IgD-negative memory B cell (primary cell): ENCODE measurements at regions not wholly inside any gene's neighbourhood (a gene's known extent, or its start where the extent isn't known, plus 50 kb on each side); places are given as distances from the start of the nearest gene placed in this dataset.

Source experiments
- H3K27ac Mint-ChIP-seq, 3 donors: one replicate each; pipeline ENCODE4 v1.8.0; 2020 to 2022; ENCODE audit warnings: mild to moderate bottlenecking in 3 of 3, mixed read lengths in 3 of 3, moderate library complexity in 1 of 3
- H3K27me3 Mint-ChIP-seq: one replicate; pipeline ENCODE4 v1.8.0; 2021; ENCODE audit warnings: mixed read lengths
- H3K36me3 Mint-ChIP-seq: one replicate; pipeline ENCODE4 v1.8.0; 2020; ENCODE audit warnings: mild to moderate bottlenecking, mixed read lengths
- H3K4me1 Mint-ChIP-seq, 3 donors: one replicate each; pipeline ENCODE4 v1.8.0; 2020 to 2022; ENCODE audit warnings: mixed read lengths in 3 of 3, mild to moderate bottlenecking in 1 of 3
- H3K4me3 Mint-ChIP-seq, 4 donors: one replicate each; pipeline ENCODE4 v1.8.0; 2020 to 2022; ENCODE audit warnings: mild to moderate bottlenecking in 4 of 4, mixed read lengths in 4 of 4, moderate library complexity in 3 of 4
- H3K9me3 Mint-ChIP-seq, 3 donors: one replicate each; pipeline ENCODE4 v1.8.0; 2020 to 2021; ENCODE audit warnings: mixed read lengths in 3 of 3, mild to moderate bottlenecking in 1 of 3

GRCh38 chr2:174697255-174697654 is 67.0 kb downstream of the CHRNA1 start:
- Mint-ChIP-seq H3K27ac (no peak overlapping the region), H3K9me3 (no peaks in the 10 kb centered on the region), H3K4me3 (no peak overlapping the region), H3K4me1 (peaks cover 0 to 2% (median 0%) of the 10 kb centered on the region in 3 donors), H3K36me3 (no peaks in the 10 kb centered on the region), H3K27me3 (peaks cover 2% of the 10 kb centered on the region)

DNA sequence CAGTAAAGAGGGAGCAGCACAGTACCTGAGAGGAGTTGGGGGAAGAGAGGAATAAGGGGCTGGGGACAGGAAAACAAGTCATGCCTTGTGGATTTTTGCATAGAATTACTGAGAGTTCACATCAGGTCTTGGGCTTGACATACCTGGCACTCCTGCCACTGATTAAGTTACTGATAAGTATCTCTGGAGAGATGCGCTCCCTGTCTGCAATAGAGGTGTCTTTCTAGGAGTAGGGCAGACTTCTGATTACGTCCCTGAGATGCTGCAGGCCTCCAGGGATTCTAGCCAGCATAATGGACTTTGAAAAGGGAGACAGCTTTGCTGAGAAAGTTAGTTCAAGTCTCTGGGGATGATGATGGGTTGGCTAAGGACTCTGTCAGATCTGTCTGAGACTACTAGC is 69.4 kb downstream of the CHRNA1 start:
- no peak overlapping the region for H3K4me3 Mint-ChIP-seq
- no peak overlapping the region for H3K27ac Mint-ChIP-seq
- H3K4me1 Mint-ChIP-seq, result peaks cover 0 to 2% (median 0%) of the 10 kb centered on the region in 3 donors
- H3K36me3 Mint-ChIP-seq, result peaks cover 2% of the 10 kb centered on the region
- no peaks in the 10 kb centered on the region for H3K9me3 Mint-ChIP-seq
- peaks cover 4% of the 10 kb centered on the region for H3K27me3 Mint-ChIP-seq

- Mint-ChIP-seq H3K36me3 (peaks cover 2% of the 10 kb centered on the region), H3K4me1 (peaks cover 0 to 2% (median 0%) of the 10 kb centered on the region in 3 donors), H3K27ac (no peak overlapping the region), H3K27me3 (peaks cover 5% of the 10 kb centered on the region), H3K4me3 (peak overlapping the region in 1 of 4 donors; percentile 2), H3K9me3 (no peaks in the 10 kb centered on the region)
Measured at GRCh38 chr2:174694196-174694878, 69.9 kb downstream of the CHRNA1 start.

GRCh38 chr2:174693344-174693743 is 70.9 kb downstream of the CHRNA1 start:
- Mint-ChIP-seq H3K4me3 (no peak overlapping the region), H3K27ac (no peak overlapping the region), H3K9me3 (no peaks in the 10 kb centered on the region), H3K27me3 (peaks cover 9% of the 10 kb centered on the region), H3K4me1 (peaks cover 0 to 2% (median under 1%) of the 10 kb centered on the region in 3 donors), H3K36me3 (peaks cover 2% of the 10 kb centered on the region)

DNA sequence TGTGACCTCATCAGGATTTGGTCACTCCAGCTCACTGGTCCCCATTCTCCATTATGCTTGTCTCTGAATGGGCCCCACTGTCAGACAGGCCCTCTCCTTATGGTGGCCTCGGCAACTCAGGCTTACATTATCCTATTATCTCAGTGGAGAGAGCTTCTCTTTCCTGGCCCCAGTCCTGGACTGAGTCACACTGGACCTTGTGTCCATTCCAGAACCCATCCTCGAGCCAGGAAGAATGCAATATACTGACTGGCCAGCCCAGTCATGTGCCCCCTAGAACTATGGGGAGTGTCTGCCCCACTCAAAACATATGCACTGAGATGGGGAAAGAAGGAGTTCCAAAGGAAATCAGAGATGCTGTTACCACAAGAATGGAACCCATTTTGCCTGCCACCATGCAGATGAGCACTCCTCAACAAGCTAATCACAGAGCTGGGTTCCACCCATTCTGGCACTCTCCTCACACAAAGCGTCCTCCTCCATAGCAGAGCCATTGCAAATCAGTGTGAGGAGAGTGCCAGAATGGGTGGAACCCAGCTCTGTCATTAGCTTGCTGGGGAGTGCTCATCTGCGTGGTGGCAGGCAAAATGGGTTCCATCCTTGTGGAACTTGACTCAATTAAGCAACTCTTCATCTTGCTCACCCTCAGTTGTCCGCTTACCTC is 71.9 kb downstream of the CHRNA1 start:
- H3K9me3 Mint-ChIP-seq, result no peaks in the 10 kb centered on the region
- peaks cover 2% of the 10 kb centered on the region for H3K36me3 Mint-ChIP-seq
- no peak overlapping the region for H3K27ac Mint-ChIP-seq
- H3K27me3 Mint-ChIP-seq, result peaks cover 9% of the 10 kb centered on the region
- H3K4me3 Mint-ChIP-seq, result no peak overlapping the region
- peaks cover 5 to 7% (median 6%) of the 10 kb centered on the region in 3 donors for H3K4me1 Mint-ChIP-seq

DNA sequence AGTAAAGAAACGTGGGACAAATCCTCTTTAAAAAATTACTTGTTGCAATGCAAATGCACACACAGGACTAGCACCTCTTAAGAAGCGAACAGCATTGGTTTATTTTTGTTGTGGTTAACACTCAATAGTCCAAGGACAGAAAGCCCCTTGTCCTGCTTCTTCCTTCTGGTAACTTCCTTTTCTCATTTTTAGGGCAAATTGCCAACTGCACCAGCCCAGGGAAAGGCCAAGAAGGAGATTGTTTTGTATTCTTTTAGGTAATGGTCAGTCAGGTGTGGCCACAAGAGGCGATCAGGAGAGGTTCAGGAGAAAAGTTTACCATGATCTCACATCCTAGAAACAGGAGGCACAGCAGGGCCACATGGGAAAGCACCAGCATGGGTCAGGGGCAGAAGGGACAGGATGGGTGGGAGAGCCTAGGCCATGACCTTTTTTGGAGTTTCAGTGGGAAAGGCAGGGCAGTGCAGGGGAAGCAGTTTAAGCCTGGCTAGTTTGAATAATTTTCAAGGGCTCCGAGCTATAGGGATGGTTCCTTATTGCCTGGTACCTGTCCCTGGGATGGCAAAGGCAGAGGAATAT is 73.0 kb downstream of the CHRNA1 start:
- H3K4me1 Mint-ChIP-seq, result peaks cover 3 to 7% (median 6%) of the 10 kb centered on the region in 3 donors
- H3K9me3 Mint-ChIP-seq, result no peaks in the 10 kb centered on the region
- H3K27ac Mint-ChIP-seq, result peak overlapping the region in 1 of 3 donors; percentile 79
- peaks cover 6% of the 10 kb centered on the region for H3K27me3 Mint-ChIP-seq
- peaks cover 2% of the 10 kb centered on the region for H3K36me3 Mint-ChIP-seq
- H3K4me3 Mint-ChIP-seq, result no peak overlapping the region

DNA sequence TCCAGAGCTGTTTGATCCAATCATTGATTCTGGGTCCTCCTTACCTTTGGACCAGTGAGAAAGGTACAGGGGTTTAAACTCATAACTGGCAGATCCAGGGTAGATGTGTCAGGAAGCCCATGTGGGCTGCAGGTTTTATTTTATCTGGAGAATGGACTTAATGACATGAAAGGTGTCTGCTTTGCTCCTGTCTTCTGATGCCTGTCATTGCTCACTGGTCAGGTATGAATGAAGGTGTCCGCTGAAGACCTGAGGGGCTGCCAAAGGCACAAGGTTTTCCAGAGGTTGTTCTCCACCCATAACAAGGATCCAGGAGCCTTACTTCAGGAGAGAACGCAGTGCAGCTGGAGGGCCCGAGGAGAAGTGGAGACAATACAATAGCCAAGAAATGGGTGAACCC is 74.2 kb downstream of the CHRNA1 start:
- Mint-ChIP-seq H3K4me1 (peaks cover 3 to 7% (median 6%) of the 10 kb centered on the region in 3 donors), H3K36me3 (peaks cover 2% of the 10 kb centered on the region), H3K9me3 (no peaks in the 10 kb centered on the region), H3K27ac (no peak overlapping the region), H3K27me3 (peaks cover 6% of the 10 kb centered on the region), H3K4me3 (no peak overlapping the region)

- no peak overlapping the region for H3K27ac Mint-ChIP-seq
- peaks cover 2% of the 10 kb centered on the region for H3K36me3 Mint-ChIP-seq
- peaks cover 6% of the 10 kb centered on the region for H3K27me3 Mint-ChIP-seq
- H3K4me3 Mint-ChIP-seq, result peak overlapping the region in 1 of 4 donors; percentile 54
- H3K4me1 Mint-ChIP-seq, result peaks cover 8 to 13% (median 10%) of the 10 kb centered on the region in 3 donors
- H3K9me3 Mint-ChIP-seq, result no peaks in the 10 kb centered on the region
Measured at GRCh38 chr2:174688079-174688478, 76.2 kb downstream of the CHRNA1 start.

GRCh38 chr2:174686430-174686829 is 77.8 kb downstream of the CHRNA1 start:
- Mint-ChIP-seq H3K36me3 (peaks cover 2% of the 10 kb centered on the region), H3K27me3 (peaks cover 6% of the 10 kb centered on the region), H3K4me3 (no peak overlapping the region), H3K9me3 (no peaks in the 10 kb centered on the region), H3K27ac (peak overlapping the region in 1 of 3 donors; percentile 4), H3K4me1 (peaks cover 8 to 13% (median 10%) of the 10 kb centered on the region in 3 donors)

GRCh38 chr2:174683392-174683759 is 80.9 kb downstream of the CHRNA1 start:
- H3K4me3 Mint-ChIP-seq, result peak overlapping the region; percentile 91 to 98 (median 94)
- H3K27ac Mint-ChIP-seq, result peak overlapping the region; percentile 60 to 93 (median 90)
- no peaks in the 10 kb centered on the region for H3K27me3 Mint-ChIP-seq
- H3K36me3 Mint-ChIP-seq, result no peaks in the 10 kb centered on the region
- H3K9me3 Mint-ChIP-seq, result no peaks in the 10 kb centered on the region
- peaks cover 10 to 16% (median 12%) of the 10 kb centered on the region in 3 donors for H3K4me1 Mint-ChIP-seq

GRCh38 chr2:174682578-174683391 is 81.5 kb downstream of the CHRNA1 start:
- H3K27me3 Mint-ChIP-seq, result no peaks in the 10 kb centered on the region
- H3K9me3 Mint-ChIP-seq, result no peaks in the 10 kb centered on the region
- H3K4me1 Mint-ChIP-seq, result peaks cover 6 to 13% (median 6%) of the 10 kb centered on the region in 3 donors
- H3K4me3 Mint-ChIP-seq, result peak overlapping the region; percentile 91 to 98 (median 94)
- no peaks in the 10 kb centered on the region for H3K36me3 Mint-ChIP-seq
- peak overlapping the region; percentile 60 to 93 (median 90) for H3K27ac Mint-ChIP-seq

- H3K9me3 Mint-ChIP-seq, result no peaks in the 10 kb centered on the region
- peak overlapping the region in 1 of 3 donors; percentile 24 for H3K27ac Mint-ChIP-seq
- H3K4me1 Mint-ChIP-seq, result peaks cover 6 to 13% (median 6%) of the 10 kb centered on the region in 3 donors
- peak overlapping the region; percentile 86 to 95 (median 92) for H3K4me3 Mint-ChIP-seq
- no peaks in the 10 kb centered on the region for H3K27me3 Mint-ChIP-seq
- no peaks in the 10 kb centered on the region for H3K36me3 Mint-ChIP-seq
Measured at GRCh38 chr2:174682007-174682577, 82.2 kb downstream of the CHRNA1 start.

DNA sequence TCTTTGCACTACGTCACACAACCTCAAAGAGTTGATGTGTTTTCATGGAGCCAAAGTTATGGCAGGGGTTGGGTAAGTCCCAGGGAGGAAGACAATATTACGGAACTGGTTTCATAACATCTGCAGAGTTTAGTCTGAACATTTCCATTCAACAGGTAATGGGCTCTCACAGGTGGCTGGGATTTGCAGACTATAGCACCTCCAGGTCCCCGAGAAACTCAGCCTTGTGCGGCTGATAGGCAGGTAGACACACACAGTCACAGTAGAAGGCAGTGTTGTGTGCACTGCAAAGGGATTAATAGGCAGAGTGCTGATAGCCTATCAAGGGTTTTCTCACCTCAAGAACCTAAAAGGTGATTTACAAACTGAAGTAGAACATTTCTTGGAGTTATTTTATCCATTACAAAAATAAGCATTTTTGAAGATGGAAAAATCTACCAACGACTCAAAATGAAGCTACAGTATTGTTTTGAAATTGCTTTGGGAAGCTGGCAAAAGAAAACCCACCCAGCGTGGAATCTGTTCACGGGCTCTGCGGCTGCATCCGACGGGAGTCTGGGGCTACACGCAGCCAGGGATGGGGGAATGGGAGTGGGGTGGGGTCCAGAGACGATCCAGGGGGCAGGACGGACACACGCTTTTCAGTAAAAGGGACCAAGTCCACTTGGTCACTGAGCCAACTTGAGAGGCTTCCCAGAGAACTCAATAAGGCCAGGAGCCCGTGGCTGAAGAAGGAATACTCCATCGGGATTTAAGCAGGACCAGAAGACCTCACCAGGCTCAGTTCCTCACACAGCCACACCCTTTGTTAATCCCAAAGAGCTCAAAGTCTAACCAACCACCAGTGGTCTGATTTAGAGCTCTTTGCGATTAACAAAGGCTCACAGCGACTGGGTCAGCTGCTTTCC is 82.9 kb downstream of the CHRNA1 start:
- Mint-ChIP-seq H3K4me1 (peaks cover 6 to 13% (median 6%) of the 10 kb centered on the region in 3 donors), H3K27me3 (no peaks in the 10 kb centered on the region), H3K27ac (peak overlapping the region in 2 of 3 donors; percentile 24 to 30), H3K4me3 (peak overlapping the region; percentile 86 to 95 (median 92)), H3K9me3 (no peaks in the 10 kb centered on the region), H3K36me3 (no peaks in the 10 kb centered on the region)
